GM04503 (cell line): ENCODE measurements at regions not wholly inside any gene's neighbourhood (a gene's known extent, or its start where the extent isn't known, plus 50 kb on each side); places are given as distances from the start of the nearest gene placed in this dataset.
"Not testable (repeated sequence)": the region's sequence is repeated elsewhere in the genome, so short reads cannot be mapped to it uniquely, and the experiment has no call there.

ENCODE experiments used
- DNase-seq: peaks from one replicate; pipeline ENCODE4 v3.0.0-alpha.2; 2012; ENCODE audit warnings: low read depth

DNA sequence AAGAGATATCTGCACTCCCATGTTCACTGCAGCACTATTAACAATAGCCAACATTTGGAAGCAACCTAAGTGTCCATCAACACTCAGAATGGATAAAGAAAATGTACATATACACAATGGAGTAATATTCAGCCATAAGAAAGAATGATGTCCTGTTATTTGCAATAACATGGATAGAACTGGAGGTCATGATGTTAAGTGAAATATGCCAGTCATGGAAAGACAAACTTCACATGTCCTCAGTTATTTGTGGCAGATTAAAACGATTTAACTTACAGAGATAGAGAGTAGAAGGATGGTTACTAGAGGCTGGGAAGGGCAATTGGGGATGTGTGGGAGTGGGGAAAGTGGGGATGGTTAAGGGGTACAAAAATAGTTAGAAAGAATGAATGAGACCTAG lies 110.3 kb upstream of the PCSK5 start:
- no peak for DNase-seq

DNA sequence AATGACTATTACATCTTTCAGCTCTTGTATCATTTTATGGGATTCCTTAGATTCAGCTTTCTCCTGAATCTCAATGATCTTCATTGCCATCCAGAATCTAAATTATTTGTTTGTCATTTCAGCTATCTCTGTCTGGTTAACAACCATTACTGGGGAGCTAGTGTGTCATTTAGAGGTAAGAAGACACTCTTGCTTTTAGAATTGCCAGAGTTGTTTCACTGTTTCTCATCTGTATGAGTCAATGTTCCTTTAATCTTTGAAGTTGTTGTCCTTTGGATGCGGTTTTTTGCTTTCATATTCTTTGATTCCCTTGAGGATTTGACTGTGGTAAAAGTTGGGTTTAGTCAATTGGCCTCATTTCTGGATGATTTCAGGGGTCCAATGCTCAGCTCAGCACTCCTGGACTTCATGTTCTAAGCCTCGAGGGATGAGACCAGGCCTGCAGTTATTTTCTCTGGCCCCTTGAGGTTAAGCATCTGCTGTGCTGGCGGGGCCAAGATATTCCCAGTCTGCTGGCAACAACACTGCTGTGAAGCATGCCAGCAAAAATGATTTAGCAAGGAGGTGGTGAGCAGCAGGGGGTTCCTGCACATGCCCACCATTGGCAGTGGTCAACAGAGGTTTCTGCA lies 102.4 kb upstream of the PCSK5 start:
- DNase-seq: no peak

- DNase-seq: no peak
Measured at GRCh38 chr9:75797085-75797580, 93.3 kb upstream of the PCSK5 start.

- DNase-seq: no peak
Measured at GRCh38 chr9:75798505-75798904, 92.0 kb upstream of the PCSK5 start.

- peak; percentile 2 for DNase-seq
Measured at GRCh38 chr9:75803130-75803529, 87.3 kb upstream of the PCSK5 start.

GRCh38 chr9:75810063-75810462 lies 80.4 kb upstream of the PCSK5 start:
- no peak for DNase-seq

GRCh38 chr9:75811692-75812091 lies 78.8 kb upstream of the PCSK5 start:
- no peak for DNase-seq

DNA sequence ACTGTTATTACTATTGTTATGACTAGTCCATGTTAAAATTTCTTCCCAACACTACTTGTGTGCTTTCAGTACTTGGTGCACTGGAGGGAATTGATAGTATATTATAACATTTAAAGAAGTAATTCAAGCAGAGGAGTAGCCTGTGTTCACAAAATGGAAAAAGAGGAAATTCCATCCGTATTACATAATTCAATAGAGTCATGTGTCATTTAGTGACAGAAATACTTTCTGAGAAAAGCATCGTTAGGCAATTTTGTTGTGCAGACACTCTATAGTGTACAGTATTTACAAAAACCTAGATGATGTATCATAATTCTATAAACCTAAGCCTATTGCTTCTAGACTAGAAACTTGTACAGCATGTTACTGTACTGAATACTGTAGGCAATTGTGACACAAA lies 78.3 kb upstream of the PCSK5 start:
- no peak for DNase-seq

DNA sequence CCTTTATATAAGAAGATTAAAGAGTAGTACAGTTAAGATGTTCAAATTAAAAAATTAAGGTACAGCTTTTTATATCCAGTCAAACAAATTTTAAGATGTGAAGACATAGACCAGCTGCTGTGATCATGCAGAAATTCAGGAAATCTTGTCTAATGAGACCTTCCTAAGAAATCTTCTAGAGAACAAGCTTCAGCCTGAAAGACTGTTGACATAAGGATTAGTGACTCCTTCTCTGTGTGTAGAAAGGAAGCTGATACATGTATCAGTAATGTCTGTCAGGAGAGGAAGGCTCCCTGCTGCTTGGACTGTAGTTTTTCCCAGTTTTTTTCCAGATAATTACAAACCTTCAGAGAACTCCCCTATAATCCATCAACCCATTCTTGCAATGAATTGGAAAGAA lies 75.8 kb upstream of the PCSK5 start:
- DNase-seq: no peak

- DNase-seq: not testable (repeated sequence)
Measured at GRCh38 chr9:75820471-75821115, 69.9 kb upstream of the PCSK5 start.

DNA sequence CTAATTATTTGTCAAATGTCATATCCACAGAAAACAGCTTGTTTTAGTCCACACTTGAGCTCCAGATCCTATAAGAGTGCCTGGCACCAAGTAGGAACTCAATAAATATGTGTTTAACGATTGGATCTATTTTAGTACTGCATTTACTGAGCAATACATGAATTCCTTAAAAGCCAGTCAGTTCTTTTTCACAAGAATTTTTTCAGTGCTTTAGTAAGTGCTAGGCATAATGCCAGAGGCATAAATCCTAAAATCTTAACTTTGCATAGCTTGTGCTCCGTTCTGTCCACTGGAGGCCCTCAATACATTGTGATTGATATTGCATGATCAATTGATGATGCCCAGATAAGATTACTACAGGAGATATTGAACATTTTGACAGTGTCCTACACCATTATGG lies 67.3 kb upstream of the PCSK5 start:
- no peak for DNase-seq

DNA sequence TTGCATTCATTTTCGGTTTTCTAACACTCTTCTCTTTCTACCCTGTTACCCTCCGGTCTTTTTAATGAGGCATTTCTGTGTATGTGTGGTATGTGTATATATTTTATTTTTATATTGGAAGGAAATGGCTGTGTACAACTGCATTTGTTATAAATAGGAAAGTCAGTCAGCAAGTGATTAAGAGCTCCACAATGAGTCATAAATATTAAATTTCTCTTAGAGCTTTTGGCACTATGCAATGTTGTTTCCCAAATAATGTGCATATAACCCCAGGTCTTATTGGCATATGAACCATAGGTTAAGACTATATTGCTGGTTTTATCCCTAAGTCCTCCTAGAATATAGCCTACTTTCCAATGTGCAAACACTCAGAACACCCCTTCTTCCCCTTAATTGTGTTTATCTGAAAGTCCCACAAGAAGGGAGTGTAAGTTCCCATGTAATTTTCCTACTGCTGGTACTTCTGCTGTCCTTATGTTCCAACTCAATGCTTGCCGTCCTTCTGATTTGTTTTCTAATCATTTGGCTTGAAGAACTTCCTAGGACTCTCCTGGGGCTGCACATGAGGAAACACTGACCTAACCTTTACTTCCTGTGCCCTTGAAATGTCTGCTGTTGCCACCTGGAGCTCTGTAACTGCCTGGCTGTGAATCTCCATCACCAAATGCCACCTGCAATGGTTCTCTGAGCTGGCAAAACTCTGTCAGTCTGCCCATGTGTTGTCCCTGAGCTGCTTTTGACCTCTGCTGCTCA lies 65.5 kb upstream of the PCSK5 start:
- DNase-seq: no peak

DNA sequence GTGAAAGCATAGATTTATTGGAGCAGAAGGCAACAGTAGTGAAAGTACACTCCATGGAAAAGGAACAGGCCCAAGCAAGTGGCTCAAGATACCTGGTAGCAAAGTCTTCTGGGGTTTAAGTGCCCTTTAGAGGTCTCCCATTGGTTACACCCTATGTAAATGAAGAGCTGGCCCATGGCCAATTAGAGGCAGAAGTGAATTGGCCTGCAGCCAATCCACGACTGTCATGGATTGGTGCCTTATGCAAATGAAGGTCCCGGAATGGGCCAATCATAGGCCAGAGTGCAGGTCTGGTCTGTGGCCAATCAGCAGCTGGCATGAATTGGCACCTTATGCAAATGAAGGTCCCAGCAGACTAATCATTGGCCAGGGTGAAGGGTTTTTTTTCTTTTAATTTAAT lies 64.2 kb upstream of the PCSK5 start:
- no peak for DNase-seq

DNA sequence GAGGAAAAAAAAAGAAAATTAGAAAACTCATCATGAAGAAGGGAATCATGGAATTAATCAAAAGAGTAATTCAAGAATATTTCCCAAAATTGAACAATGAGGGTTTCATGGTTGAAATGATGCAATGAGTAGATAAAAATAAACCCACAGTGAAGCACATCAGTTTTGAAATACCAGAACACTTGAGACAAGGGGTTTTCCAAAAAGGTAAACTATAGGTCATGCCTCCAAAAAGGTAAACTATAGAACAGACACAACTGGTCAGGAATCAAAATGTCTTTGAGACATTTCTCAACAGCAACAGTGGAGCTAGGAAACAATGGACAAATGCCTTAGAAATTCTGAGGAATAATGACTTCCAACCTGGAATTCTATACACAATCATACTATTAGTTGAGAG lies 60.2 kb upstream of the PCSK5 start:
- DNase-seq: no peak

DNA sequence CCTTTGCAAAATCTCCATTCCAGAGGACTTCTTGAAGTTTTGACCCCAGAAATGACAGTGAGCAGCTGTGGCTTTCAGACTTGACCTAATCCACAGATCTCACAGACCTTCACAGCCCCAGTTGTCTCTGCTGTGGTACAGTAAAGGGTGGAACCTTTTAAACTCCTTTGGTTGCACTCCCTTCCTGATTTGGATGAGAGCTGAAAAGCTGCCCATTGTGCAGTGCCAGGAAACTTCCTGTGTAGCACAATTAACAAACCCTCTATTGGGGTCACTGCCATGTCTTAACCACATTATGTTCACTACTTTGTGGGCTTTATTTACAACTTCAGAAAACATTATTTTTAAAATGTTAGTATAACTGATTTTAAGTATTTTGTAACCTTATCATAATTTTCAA lies 56.7 kb upstream of the PCSK5 start:
- no peak for DNase-seq

GRCh38 chr9:75834878-75835277 lies 55.6 kb upstream of the PCSK5 start:
- DNase-seq: no peak
